HL-60 (cell line): ENCODE measurements at regions not wholly inside any gene's neighbourhood (a gene's known extent, or its start where the extent isn't known, plus 50 kb on each side); places are given as distances from the start of the nearest gene placed in this dataset.

Source experiments
- CTCF ChIP-seq: IDR thresholded peaks from one replicate; pipeline ENCODE4 v1.5.1; 2011; ENCODE audit warnings: low read length, control low read depth, inconsistent platforms; ENCODE audit not compliant: insufficient read depth
- GABPA ChIP-seq: IDR thresholded peaks from 2 replicates; pipeline ENCODE4 v1.6.1; 2012; ENCODE audit warnings: low read depth
- POLR2AphosphoS5 ChIP-seq: IDR thresholded peaks from 2 replicates; pipeline ENCODE4 v1.6.1; 2012; ENCODE audit warnings: low read depth
- REST ChIP-seq: IDR thresholded peaks from 2 replicates; pipeline ENCODE4 v1.6.1; 2012; ENCODE audit warnings: low read depth; ENCODE audit not compliant: insufficient replicate concordance

- TF ChIP-seq POLR2AphosphoS5 (no peak), CTCF (no peak), GABPA (no peak), REST (no peak)
Measured at GRCh38 chr3:87798567-87798947, 260.2 kb downstream of the CGGBP1 start.
